ENCODE measurements at regions not wholly inside any gene's neighbourhood (a gene's known extent, or its start where the extent isn't known, plus 50 kb on each side); places are given as distances from the start of the nearest gene placed in this dataset.

DNA sequence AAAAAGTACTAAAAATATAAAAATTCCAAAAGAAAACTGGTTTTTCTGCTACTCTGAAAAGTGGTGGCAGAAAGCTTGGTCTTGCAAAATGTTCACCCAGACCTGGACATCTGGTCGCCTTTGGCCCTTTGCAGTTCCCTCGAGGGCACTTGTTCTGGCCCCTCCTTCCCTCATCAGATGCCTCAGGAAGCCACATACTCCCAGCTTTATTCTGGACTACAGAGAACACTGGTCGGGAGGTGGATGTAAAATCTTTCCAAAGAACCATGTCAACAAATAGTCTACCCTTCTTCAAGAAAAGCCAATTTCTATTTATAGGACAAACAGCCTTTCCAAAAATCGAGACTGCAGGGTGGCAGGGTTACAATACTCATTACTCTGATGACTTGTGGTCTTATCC lies 726.1 kb downstream of the TNS3 start:
- Histone ChIP-seq H4K20me1 (ENCODE audit: control insufficient read depth, insufficient read depth) (no peaks in the 10 kb centered on the region), H3K9me3 (replicated peaks; ENCODE audit: control insufficient read depth, insufficient read depth, low read length) (no peaks in the 10 kb centered on the region), H3K4me3 (no peak overlapping the region), H3K4me1 (ENCODE audit: control insufficient read depth, insufficient read depth, low read length) (no peaks in the 10 kb centered on the region), H3K9ac (ENCODE audit: control insufficient read depth, insufficient read depth, low read length) (no peak overlapping the region), H3K27me3 (replicated peaks in 1 of 2; ENCODE audit: control insufficient read depth in 2 of 2, insufficient read depth in 2 of 2, low read length in 1 of 2) (no peaks in the 10 kb centered on the region), H2AFZ (ENCODE audit: control insufficient read depth, low read depth, low read length) (no peak overlapping the region), H3K4me2 (ENCODE audit: control insufficient read depth, insufficient read depth) (no peak overlapping the region), H3K79me2 (ENCODE audit: control insufficient read depth, insufficient read depth, low read length) (no peaks in the 10 kb centered on the region), H3K36me3 (ENCODE audit: control insufficient read depth in 2 of 2, insufficient read depth in 2 of 2, low read length in 1 of 2) (no peaks in the 10 kb centered on the region), H3K27ac (ENCODE audit: control insufficient read depth, insufficient read depth) (no peak overlapping the region)
- DNase-seq (ENCODE audit: low read depth, low spot score) (no peak), ATAC-seq (no peak), FAIRE-seq (no peak)
- ChIA-PET SMC1A (ENCODE audit: uncharacterized antibody, unreplicated experiment) (no interaction called here), RAD21 (ENCODE audit: unreplicated experiment) (no interaction called here), CTCF (interaction anchor here (0.5 kb wide), 1 partner anchor 1021 kb away, joined by 3 read pairs; no protein-coding TSS in a partner anchor), POLR2A (no interaction called here)
- intact Hi-C loops (cut with micrococcal nuclease; ENCODE audit: unreplicated experiment) (no loop called here), in situ Hi-C loops (cut with MboI) (no loop called here)
- 0% methylated on average over 4 of the region's 4 CpGs for WGBS (ENCODE audit: insufficient coverage, insufficient replicate concordance, low lambda C conversion rate, missing lambda C conversion rate)
- TF ChIP-seq ZNF384 (IDR thresholded peaks at IDR 0.05; ENCODE audit: borderline replicate concordance, low read depth, low read length) (no peak), CHD2 (IDR thresholded peaks at IDR 0.05; ENCODE audit: borderline replicate concordance, low read depth, low read length) (no peak), NR2C1 (IDR thresholded peaks at IDR 0.05) (no peak), GATAD2B (conservative IDR thresholded peaks at IDR 0.05; ENCODE audit: low read depth) (no peak), RBBP5 (conservative IDR thresholded peaks at IDR 0.05) (no peak), POLR2A (IDR thresholded peaks at IDR 0.05; ENCODE audit: low read depth, low read length) (no peak), TCF3 (IDR thresholded peaks at IDR 0.05; ENCODE audit: borderline replicate concordance, insufficient read depth, low read depth, low read length) (no peak), IKZF1 (conservative IDR thresholded peaks at IDR 0.05) (no peak)
- TF ChIP-seq, protein P1, sequence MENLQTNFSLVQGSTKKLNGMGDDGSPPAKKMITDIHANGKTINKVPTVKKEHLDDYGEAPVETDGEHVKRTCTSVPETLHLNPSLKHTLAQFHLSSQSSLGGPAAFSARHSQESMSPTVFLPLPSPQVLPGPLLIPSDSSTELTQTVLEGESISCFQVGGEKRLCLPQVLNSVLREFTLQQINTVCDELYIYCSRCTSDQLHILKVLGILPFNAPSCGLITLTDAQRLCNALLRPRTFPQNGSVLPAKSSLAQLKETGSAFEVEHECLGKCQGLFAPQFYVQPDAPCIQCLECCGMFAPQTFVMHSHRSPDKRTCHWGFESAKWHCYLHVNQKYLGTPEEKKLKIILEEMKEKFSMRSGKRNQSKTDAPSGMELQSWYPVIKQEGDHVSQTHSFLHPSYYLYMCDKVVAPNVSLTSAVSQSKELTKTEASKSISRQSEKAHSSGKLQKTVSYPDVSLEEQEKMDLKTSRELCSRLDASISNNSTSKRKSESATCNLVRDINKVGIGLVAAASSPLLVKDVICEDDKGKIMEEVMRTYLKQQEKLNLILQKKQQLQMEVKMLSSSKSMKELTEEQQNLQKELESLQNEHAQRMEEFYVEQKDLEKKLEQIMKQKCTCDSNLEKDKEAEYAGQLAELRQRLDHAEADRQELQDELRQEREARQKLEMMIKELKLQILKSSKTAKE (IDR thresholded peaks at IDR 0.05; ENCODE audit: low read depth, poor library complexity, severe bottlenecking), result no peak
- TF ChIP-seq, protein P2, sequence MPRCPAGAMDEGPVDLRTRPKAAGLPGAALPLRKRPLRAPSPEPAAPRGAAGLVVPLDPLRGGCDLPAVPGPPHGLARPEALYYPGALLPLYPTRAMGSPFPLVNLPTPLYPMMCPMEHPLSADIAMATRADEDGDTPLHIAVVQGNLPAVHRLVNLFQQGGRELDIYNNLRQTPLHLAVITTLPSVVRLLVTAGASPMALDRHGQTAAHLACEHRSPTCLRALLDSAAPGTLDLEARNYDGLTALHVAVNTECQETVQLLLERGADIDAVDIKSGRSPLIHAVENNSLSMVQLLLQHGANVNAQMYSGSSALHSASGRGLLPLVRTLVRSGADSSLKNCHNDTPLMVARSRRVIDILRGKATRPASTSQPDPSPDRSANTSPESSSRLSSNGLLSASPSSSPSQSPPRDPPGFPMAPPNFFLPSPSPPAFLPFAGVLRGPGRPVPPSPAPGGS (IDR thresholded peaks at IDR 0.05; ENCODE audit: borderline replicate concordance, insufficient read depth, low read depth, low read length, poor library complexity, severe bottlenecking), result no peak
- no TSS peak for BruUV-seq (replicated peaks)
